ENCODE measurements at regions not wholly inside any gene's neighbourhood (a gene's known extent, or its start where the extent isn't known, plus 50 kb on each side); places are given as distances from the start of the nearest gene placed in this dataset.

GRCh38 chr21:25427828-25428227 is 179.5 kb downstream of the MRPL39 start:
- H3K4me1 Mint-ChIP-seq, result no peaks in the 10 kb centered on the region
- H3F3A ChIP-seq (replicated peaks; ENCODE audit: low read depth), result no peaks in the 10 kb centered on the region
- H3K27ac ChIP-seq (ENCODE audit: low read depth), result no peak overlapping the region
- H3K27me3 Mint-ChIP-seq (ENCODE audit: insufficient read depth, low read depth, poor library complexity), result no peaks in the 10 kb centered on the region
- TF ChIP-seq ZNF331 (CRISPR knock-in tag; IDR thresholded peaks at IDR 0.05; ENCODE audit: low read depth) (no peak), REST (IDR thresholded peaks at IDR 0.05; ENCODE audit: unreplicated experiment) (no peak), EZH2 (IDR thresholded peaks at IDR 0.05; ENCODE audit: low read depth, unreplicated experiment) (no peak), ZNF114 (CRISPR knock-in tag; IDR thresholded peaks at IDR 0.05) (no peak)
- TF ChIP-seq, protein P1, sequence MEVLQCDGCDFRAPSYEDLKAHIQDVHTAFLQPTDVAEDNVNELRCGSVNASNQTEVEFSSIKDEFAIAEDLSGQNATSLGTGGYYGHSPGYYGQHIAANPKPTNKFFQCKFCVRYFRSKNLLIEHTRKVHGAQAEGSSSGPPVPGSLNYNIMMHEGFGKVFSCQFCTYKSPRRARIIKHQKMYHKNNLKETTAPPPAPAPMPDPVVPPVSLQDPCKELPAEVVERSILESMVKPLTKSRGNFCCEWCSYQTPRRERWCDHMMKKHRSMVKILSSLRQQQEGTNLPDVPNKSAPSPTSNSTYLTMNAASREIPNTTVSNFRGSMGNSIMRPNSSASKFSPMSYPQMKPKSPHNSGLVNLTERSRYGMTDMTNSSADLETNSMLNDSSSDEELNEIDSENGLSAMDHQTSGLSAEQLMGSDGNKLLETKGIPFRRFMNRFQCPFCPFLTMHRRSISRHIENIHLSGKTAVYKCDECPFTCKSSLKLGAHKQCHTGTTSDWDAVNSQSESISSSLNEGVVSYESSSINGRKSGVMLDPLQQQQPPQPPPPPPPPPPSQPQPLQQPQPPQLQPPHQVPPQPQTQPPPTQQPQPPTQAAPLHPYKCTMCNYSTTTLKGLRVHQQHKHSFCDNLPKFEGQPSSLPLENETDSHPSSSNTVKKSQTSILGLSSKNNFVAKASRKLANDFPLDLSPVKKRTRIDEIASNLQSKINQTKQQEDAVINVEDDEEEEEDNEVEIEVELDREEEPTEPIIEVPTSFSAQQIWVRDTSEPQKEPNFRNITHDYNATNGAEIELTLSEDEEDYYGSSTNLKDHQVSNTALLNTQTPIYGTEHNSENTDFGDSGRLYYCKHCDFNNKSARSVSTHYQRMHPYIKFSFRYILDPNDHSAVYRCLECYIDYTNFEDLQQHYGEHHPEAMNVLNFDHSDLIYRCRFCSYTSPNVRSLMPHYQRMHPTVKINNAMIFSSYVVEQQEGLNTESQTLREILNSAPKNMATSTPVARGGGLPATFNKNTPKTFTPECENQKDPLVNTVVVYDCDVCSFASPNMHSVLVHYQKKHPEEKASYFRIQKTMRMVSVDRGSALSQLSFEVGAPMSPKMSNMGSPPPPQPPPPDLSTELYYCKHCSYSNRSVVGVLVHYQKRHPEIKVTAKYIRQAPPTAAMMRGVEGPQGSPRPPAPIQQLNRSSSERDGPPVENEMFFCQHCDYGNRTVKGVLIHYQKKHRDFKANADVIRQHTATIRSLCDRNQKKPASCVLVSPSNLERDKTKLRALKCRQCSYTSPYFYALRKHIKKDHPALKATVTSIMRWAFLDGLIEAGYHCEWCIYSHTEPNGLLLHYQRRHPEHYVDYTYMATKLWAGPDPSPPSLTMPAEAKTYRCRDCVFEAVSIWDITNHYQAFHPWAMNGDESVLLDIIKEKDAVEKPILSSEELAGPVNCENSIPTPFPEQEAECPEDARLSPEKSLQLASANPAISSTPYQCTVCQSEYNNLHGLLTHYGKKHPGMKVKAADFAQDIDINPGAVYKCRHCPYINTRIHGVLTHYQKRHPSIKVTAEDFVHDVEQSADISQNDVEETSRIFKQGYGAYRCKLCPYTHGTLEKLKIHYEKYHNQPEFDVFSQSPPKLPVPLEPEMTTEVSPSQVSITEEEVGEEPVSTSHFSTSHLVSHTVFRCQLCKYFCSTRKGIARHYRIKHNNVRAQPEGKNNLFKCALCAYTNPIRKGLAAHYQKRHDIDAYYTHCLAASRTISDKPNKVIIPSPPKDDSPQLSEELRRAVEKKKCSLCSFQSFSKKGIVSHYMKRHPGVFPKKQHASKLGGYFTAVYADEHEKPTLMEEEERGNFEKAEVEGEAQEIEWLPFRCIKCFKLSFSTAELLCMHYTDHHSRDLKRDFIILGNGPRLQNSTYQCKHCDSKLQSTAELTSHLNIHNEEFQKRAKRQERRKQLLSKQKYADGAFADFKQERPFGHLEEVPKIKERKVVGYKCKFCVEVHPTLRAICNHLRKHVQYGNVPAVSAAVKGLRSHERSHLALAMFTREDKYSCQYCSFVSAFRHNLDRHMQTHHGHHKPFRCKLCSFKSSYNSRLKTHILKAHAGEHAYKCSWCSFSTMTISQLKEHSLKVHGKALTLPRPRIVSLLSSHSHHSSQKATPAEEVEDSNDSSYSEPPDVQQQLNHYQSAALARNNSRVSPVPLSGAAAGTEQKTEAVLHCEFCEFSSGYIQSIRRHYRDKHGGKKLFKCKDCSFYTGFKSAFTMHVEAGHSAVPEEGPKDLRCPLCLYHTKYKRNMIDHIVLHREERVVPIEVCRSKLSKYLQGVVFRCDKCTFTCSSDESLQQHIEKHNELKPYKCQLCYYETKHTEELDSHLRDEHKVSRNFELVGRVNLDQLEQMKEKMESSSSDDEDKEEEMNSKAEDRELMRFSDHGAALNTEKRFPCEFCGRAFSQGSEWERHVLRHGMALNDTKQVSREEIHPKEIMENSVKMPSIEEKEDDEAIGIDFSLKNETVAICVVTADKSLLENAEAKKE (CRISPR knock-in tag; IDR thresholded peaks at IDR 0.05), result no peak
- H3K4me2 ChIP-seq, result no peak overlapping the region
- no peak overlapping the region for H3K4me3 ChIP-seq
- no peak overlapping the region for H3K4me3 Mint-ChIP-seq
- H3K36me3 ChIP-seq (ENCODE audit: insufficient read depth), result no peaks in the 10 kb centered on the region
- no peaks in the 10 kb centered on the region for H3K9me2 ChIP-seq (ENCODE audit: insufficient read depth)
- no peaks in the 10 kb centered on the region for H3K9me3 Mint-ChIP-seq
- H4K20me1 ChIP-seq (replicated peaks; ENCODE audit: insufficient read depth), result no peaks in the 10 kb centered on the region
- H3K36me3 Mint-ChIP-seq (ENCODE audit: low read depth), result no peaks in the 10 kb centered on the region
- DNase-seq (ENCODE audit: low spot score) (no peak), ATAC-seq (no peak)
- H3K27ac Mint-ChIP-seq, result no peak overlapping the region
- no peaks in the 10 kb centered on the region for H3K4me1 ChIP-seq (ENCODE audit: insufficient read depth)
- no peaks in the 10 kb centered on the region for H3K79me2 ChIP-seq (replicated peaks; ENCODE audit: insufficient read depth)
- H2AFZ ChIP-seq, result no peak overlapping the region
- H3K27me3 ChIP-seq (ENCODE audit: insufficient read depth), result no peaks in the 10 kb centered on the region

Measured in GM23338 (cell line).